ENCODE measurements at regions not wholly inside any gene's neighbourhood (a gene's known extent, or its start where the extent isn't known, plus 50 kb on each side); places are given as distances from the start of the nearest gene placed in this dataset.

DNA sequence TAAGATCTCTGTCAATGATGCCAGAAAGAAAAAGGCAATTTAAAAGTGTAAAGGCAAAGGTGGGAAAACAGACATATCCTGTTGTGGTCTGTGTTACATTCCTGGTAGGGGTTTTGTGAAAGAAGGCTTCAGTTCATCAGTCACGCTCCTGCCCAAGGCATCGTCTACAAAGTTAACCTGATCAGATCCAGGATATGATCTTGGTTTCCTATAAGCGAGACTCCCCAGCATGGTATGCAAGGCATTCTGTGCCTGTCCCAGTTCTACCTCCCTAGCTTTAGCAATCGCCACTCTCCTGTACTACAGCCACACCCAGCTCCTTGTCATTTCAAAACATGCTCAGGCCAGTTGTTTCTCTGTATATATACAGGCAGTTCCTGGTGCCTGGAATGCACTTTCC lies 58.0 kb upstream of the PTPN3 start:
- TF ChIP-seq POLR2AphosphoS5 (IDR thresholded peaks at IDR 0.05; ENCODE audit: borderline replicate concordance, low read depth, low read length) (no peak), EZH2 (IDR thresholded peaks at IDR 0.05) (no peak)

Measured in SK-N-MC (cell line).